ENCODE measurements at regions not wholly inside any gene's neighbourhood (a gene's known extent, or its start where the extent isn't known, plus 50 kb on each side); places are given as distances from the start of the nearest gene placed in this dataset.
A peak's percentile ranks its signal among the peaks of the same experiment; 100 is the strongest.

DNA sequence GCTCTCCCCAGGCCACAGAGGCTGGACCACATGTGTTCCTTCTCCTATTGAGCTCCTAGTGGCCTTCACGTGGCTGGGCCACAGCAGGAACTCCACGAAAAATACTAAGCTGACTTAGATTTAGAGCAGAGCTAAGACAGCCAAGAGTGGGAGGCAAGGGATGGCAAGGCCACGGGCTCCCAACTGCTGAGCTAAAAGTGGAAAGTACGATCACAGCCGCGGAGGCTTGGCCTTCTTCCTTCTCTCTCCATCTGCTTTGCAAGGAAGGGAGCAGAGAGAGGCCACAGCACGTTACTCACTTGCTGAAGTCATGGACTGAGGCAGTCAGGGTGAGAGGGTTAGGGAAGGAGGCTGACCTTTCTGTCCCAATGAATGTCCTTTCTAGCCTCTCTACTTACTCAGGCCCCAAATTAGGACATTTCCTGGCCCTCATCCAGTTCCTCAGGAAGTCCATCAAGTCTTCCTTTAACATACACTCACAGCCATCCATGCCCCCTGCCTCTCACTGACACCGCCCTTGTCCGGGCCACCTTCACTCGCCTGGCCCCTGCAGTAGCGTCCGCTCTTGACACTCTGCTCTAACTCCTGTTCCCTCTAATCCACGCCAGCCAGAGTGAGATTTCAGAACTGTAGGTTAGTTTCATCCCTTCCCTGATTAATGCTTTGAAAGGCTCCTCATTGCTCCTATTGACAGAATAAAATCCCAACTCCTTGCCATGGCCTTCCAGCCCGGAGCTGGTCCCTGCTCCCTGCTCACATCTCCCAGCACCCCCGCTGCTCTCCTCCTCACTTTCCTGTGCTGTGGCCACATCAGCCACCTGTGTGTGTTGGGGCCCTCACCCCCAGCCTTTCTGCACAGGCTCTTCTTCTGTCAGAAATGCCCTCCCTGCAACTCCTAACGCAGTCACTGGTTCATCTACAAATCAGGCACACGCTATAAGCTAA, 204.2 kb downstream of the CYP26B1 start:
- no peak overlapping the region for H3K18ac ChIP-seq (ENCODE audit: extremely low read depth, low read length)
- no peak overlapping the region for H4K8ac ChIP-seq (ENCODE audit: extremely low read depth, insufficient read depth, low read length)
- no peaks in the 10 kb centered on the region for H3K79me2 ChIP-seq (ENCODE audit: control insufficient read depth in 1 of 2, insufficient read depth in 2 of 2, low read length in 2 of 2)
- no peak overlapping the region for H3K56ac ChIP-seq (replicated peaks; ENCODE audit: insufficient read length, low read depth, low read length)
- no peak overlapping the region for H2AFZ ChIP-seq (ENCODE audit: low read length)
- 89% methylated on average over 17 of the region's 17 CpGs; no CpG with 5 or more reads in 1 of the 2 experiments for WGBS, 2 experiments (ENCODE audit: extremely low coverage in 1 of 2, insufficient coverage in 1 of 2, insufficient read length in 1 of 2, insufficient replicate concordance in 2 of 2, low coverage in 1 of 2, low lambda C conversion rate in 2 of 2, missing lambda C conversion rate in 1 of 2)
- H3K4me2 ChIP-seq (ENCODE audit: insufficient read depth in 1 of 2, low read depth in 2 of 2, low read length in 2 of 2), result no peak overlapping the region
- H2BK5ac ChIP-seq (ENCODE audit: low read depth, low read length), result no peak overlapping the region
- H3K36me3 ChIP-seq (ENCODE audit: control insufficient read depth in 2 of 4, insufficient read depth in 4 of 4, low read length in 3 of 4), result no peaks in the 10 kb centered on the region; a peak in 1 of 8 replicates
- no peak overlapping the region for H2BK15ac ChIP-seq (ENCODE audit: low read length)
- H2BK20ac ChIP-seq (ENCODE audit: low read length), result no peak overlapping the region
- 0 out of 2 replicates have a peak overlapping the region, but pooled peaks have one; percentile 2 for H2BK12ac ChIP-seq (ENCODE audit: low read depth, low read length)
- H4K20me1 ChIP-seq (replicated peaks in 1 of 2; ENCODE audit: control insufficient read depth in 1 of 2, insufficient read depth in 2 of 2, low read length in 2 of 2), result no peaks in the 10 kb centered on the region
- no peaks in the 10 kb centered on the region for H3K4me1 ChIP-seq (replicated peaks in 1 of 4; ENCODE audit: control insufficient read depth in 3 of 4, insufficient read depth in 4 of 4, low read length in 3 of 4)
- H3K23me2 ChIP-seq (ENCODE audit: low read depth, low read length), result no peaks in the 10 kb centered on the region
- POLR2A ChIA-PET (ENCODE audit: partially characterized antibody), result no interaction called here
- TF ChIP-seq KDM4A (IDR thresholded peaks at IDR 0.05; ENCODE audit: low read depth, low read length, severe bottlenecking) (no peak), RAD21 (IDR thresholded peaks at IDR 0.05 in 1 of 2, conservative IDR thresholded peaks at IDR 0.05 in 1 of 2; ENCODE audit: low read depth in 2 of 2, low read length in 2 of 2) (no peak), FOSL1 (IDR thresholded peaks at IDR 0.05; ENCODE audit: insufficient read depth, low read depth, low read length) (no peak), HDAC6 (IDR thresholded peaks at IDR 0.05; ENCODE audit: low read depth, low read length) (no peak), BRCA1 (IDR thresholded peaks at IDR 0.05; ENCODE audit: low read depth, low read length) (no peak), RNF2 (IDR thresholded peaks at IDR 0.05; ENCODE audit: borderline replicate concordance, low read depth, low read length, missing control alignments, poor library complexity, severe bottlenecking) (no peak)
- TF ChIP-seq, protein P1, sequence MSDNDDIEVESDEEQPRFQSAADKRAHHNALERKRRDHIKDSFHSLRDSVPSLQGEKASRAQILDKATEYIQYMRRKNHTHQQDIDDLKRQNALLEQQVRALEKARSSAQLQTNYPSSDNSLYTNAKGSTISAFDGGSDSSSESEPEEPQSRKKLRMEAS (IDR thresholded peaks at IDR 0.05), result no peak
- H4K91ac ChIP-seq (replicated peaks; ENCODE audit: insufficient read length, low read length), result no peak overlapping the region
- H3K9ac ChIP-seq (replicated peaks in 1 of 4; ENCODE audit: extremely low read depth in 1 of 4, low read depth in 3 of 4, low read length in 3 of 4), result no peak overlapping the region
- no peak overlapping the region for H3K4me3 ChIP-seq (ENCODE audit: extremely low read depth in 1 of 4, insufficient read depth in 2 of 4, low read depth in 3 of 4, low read length in 4 of 4)
- no peaks in the 10 kb centered on the region for H3K27me3 ChIP-seq (replicated peaks in 1 of 4; ENCODE audit: control insufficient read depth in 3 of 4, extremely low read depth in 1 of 4, insufficient read depth in 3 of 4, low read length in 3 of 4)
- no peak overlapping the region for H3K23ac ChIP-seq (ENCODE audit: insufficient read length)
- no peak overlapping the region for H3K27ac ChIP-seq (ENCODE audit: low read depth, low read length)
- H3K79me1 ChIP-seq (ENCODE audit: low read depth, low read length), result no peaks in the 10 kb centered on the region
- no peak overlapping the region for H2BK120ac ChIP-seq (replicated peaks; ENCODE audit: low read depth, low read length)
- no peak overlapping the region for H3K4ac ChIP-seq (replicated peaks; ENCODE audit: insufficient read length, low read depth, low read length)
- no peaks in the 10 kb centered on the region for H3K9me3 ChIP-seq (ENCODE audit: insufficient read depth in 2 of 2, low read depth in 1 of 2, low read length in 1 of 2)
- no peak overlapping the region for H4K5ac ChIP-seq (ENCODE audit: insufficient read length, low read depth, low read length)
- no peak overlapping the region for H3K14ac ChIP-seq (ENCODE audit: insufficient read length)
- no peak for FAIRE-seq
- DNase-seq (ENCODE audit: low read depth in 1 of 2, low spot score in 2 of 2), result peak in 1 of 2 experiments; percentile 43
- CTCF ChIA-PET (ENCODE audit: partially characterized antibody), result interaction anchor here (1.1 to 4.7 kb wide), 4 partner anchors 10 to 207 kb away, joined by 3 to 24 read pairs (median 8); no protein-coding TSS in a partner anchor
- no peak overlapping the region for H2AK5ac ChIP-seq (ENCODE audit: low read depth, low read length)
